ENCODE measurements at regions not wholly inside any gene's neighbourhood (a gene's known extent, or its start where the extent isn't known, plus 50 kb on each side); places are given as distances from the start of the nearest gene placed in this dataset.
"Not testable (repeated sequence)": the region's sequence is repeated elsewhere in the genome, so short reads cannot be mapped to it uniquely, and the experiment has no call there.

GRCh38 chr7:6933954-6934632 lies 108.0 kb upstream of the CCZ1B start:
- TF ChIP-seq CTCF (IDR thresholded peaks at IDR 0.05; ENCODE audit: insufficient read depth, low read depth, low read length); EZH2 (IDR thresholded peaks at IDR 0.05; ENCODE audit: insufficient read depth, low read length): not testable (repeated sequence)

Measured in astrocyte (in vitro differentiated cells and primary cell).